ENCODE measurements at regions not wholly inside any gene's neighbourhood (a gene's known extent, or its start where the extent isn't known, plus 50 kb on each side); places are given as distances from the start of the nearest gene placed in this dataset.

GRCh38 chr2:204268458-204268857 lies 276.8 kb upstream of the PARD3B start:
- Histone ChIP-seq H4K20me1 (ENCODE audit: control insufficient read depth, insufficient read depth, low read length, poor library complexity, severe bottlenecking) (no peaks in the 10 kb centered on the region), H2AFZ (ENCODE audit: insufficient read depth, low read depth, low read length, poor library complexity, severe bottlenecking) (no peak overlapping the region), H3K27ac (ENCODE audit: low read length in 2 of 2) (no peak overlapping the region), H3K27me3 (replicated peaks in 1 of 4; ENCODE audit: control extremely low read depth in 1 of 4, control insufficient read depth in 3 of 4, insufficient read depth in 4 of 4, low read length in 3 of 4) (peaks cover 0 to 8% (median 0%) of the 10 kb centered on the region in 4 experiments), H3K79me2 (ENCODE audit: control insufficient read depth, insufficient read depth, low read length) (no peaks in the 10 kb centered on the region), H3K9ac (ENCODE audit: low read length) (no peak overlapping the region), H3K4me1 (ENCODE audit: control insufficient read depth in 2 of 2, insufficient read depth in 2 of 2, low read length in 2 of 2) (no peaks in the 10 kb centered on the region), H3K4me3 (ENCODE audit: control extremely low read depth in 1 of 5, extremely low read depth in 1 of 5, insufficient read depth in 1 of 5, low read depth in 2 of 5, low read length in 4 of 5) (no peak overlapping the region), H3K9me3 (ENCODE audit: control extremely low read depth in 1 of 3, control insufficient read depth in 2 of 3, insufficient read depth in 1 of 3, low read length in 2 of 3) (no peaks in the 10 kb centered on the region), H3K4me2 (replicated peaks; ENCODE audit: low read depth, low read length, poor library complexity, severe bottlenecking) (no peak overlapping the region), H3K36me3 (replicated peaks in 1 of 2; ENCODE audit: control extremely low read depth in 1 of 2, control insufficient read depth in 1 of 2, extremely low read depth in 1 of 2, insufficient read depth in 2 of 2, low read length in 1 of 2) (no peaks in the 10 kb centered on the region)
- DNase-seq (no peak), ATAC-seq (ENCODE audit: low read depth) (no peak)
- H3K4me3 Mint-ChIP-seq = no peak overlapping the region
- H3K27ac Mint-ChIP-seq = no peak overlapping the region
- intact Hi-C loops (cut with micrococcal nuclease) = no loop called here
- no peak for TF ChIP-seq CTCF (IDR thresholded peaks at IDR 0.05)
- no peak for TF ChIP-seq EZH2 (IDR thresholded peaks at IDR 0.05; ENCODE audit: borderline replicate concordance, insufficient read depth, low read depth, low read length, poor library complexity, severe bottlenecking)
- 82% methylated on average over 2 of the region's 5 CpGs for WGBS (ENCODE audit: insufficient coverage)
- ChIA-PET POLR2A (no interaction called here), CTCF (interaction anchor here (0.9 kb wide), 1 partner anchor 8 kb away, joined by 3 read pairs; no protein-coding TSS in a partner anchor)
- peaks cover 6% of the 10 kb centered on the region for H3K9me3 Mint-ChIP-seq (ENCODE audit: insufficient read depth)
- H3K27me3 Mint-ChIP-seq = peaks cover 21% of the 10 kb centered on the region
- H3K4me1 Mint-ChIP-seq = no peaks in the 10 kb centered on the region

- Histone ChIP-seq H3K27ac (ENCODE audit: low read length in 2 of 2) (no peak overlapping the region), H3K36me3 (replicated peaks in 1 of 2; ENCODE audit: control extremely low read depth in 1 of 2, control insufficient read depth in 1 of 2, extremely low read depth in 1 of 2, insufficient read depth in 2 of 2, low read length in 1 of 2) (no peaks in the 10 kb centered on the region), H3K79me2 (ENCODE audit: control insufficient read depth, insufficient read depth, low read length) (no peaks in the 10 kb centered on the region), H3K27me3 (replicated peaks in 1 of 4; ENCODE audit: control extremely low read depth in 1 of 4, control insufficient read depth in 3 of 4, insufficient read depth in 4 of 4, low read length in 3 of 4) (peaks cover 0 to 5% (median 0%) of the 10 kb centered on the region in 4 experiments), H2AFZ (ENCODE audit: insufficient read depth, low read depth, low read length, poor library complexity, severe bottlenecking) (no peak overlapping the region), H3K9me3 (ENCODE audit: control extremely low read depth in 1 of 3, control insufficient read depth in 2 of 3, insufficient read depth in 1 of 3, low read length in 2 of 3) (no peaks in the 10 kb centered on the region), H3K9ac (ENCODE audit: low read length) (no peak overlapping the region), H4K20me1 (ENCODE audit: control insufficient read depth, insufficient read depth, low read length, poor library complexity, severe bottlenecking) (no peaks in the 10 kb centered on the region), H3K4me2 (replicated peaks; ENCODE audit: low read depth, low read length, poor library complexity, severe bottlenecking) (no peak overlapping the region), H3K4me1 (ENCODE audit: control insufficient read depth in 2 of 2, insufficient read depth in 2 of 2, low read length in 2 of 2) (no peaks in the 10 kb centered on the region), H3K4me3 (ENCODE audit: control extremely low read depth in 1 of 5, extremely low read depth in 1 of 5, insufficient read depth in 1 of 5, low read depth in 2 of 5, low read length in 4 of 5) (no peak overlapping the region)
- H3K4me3 Mint-ChIP-seq = no peak overlapping the region
- CTCF ChIA-PET = interaction anchor here (0.9 kb wide), 1 partner anchor 9 kb away, joined by 3 read pairs; no protein-coding TSS in a partner anchor
- WGBS (ENCODE audit: insufficient coverage) = 94% methylated on average over 2 of the region's 3 CpGs
- TF ChIP-seq CTCF (IDR thresholded peaks at IDR 0.05) (no peak), EZH2 (IDR thresholded peaks at IDR 0.05; ENCODE audit: borderline replicate concordance, insufficient read depth, low read depth, low read length, poor library complexity, severe bottlenecking) (no peak)
- H3K9me3 Mint-ChIP-seq (ENCODE audit: insufficient read depth) = peaks cover 6% of the 10 kb centered on the region
- ATAC-seq (ENCODE audit: low read depth) (no peak), DNase-seq (no peak)
- POLR2A ChIA-PET = no interaction called here
- H3K27me3 Mint-ChIP-seq = peaks cover 21% of the 10 kb centered on the region
- H3K27ac Mint-ChIP-seq = no peak overlapping the region
- H3K4me1 Mint-ChIP-seq = no peaks in the 10 kb centered on the region
- intact Hi-C loops (cut with micrococcal nuclease) = no loop called here
Measured at GRCh38 chr2:204268971-204269370, 276.3 kb upstream of the PARD3B start.
